GM18867 (cell line): ENCODE measurements at regions not wholly inside any gene's neighbourhood (a gene's known extent, or its start where the extent isn't known, plus 50 kb on each side); places are given as distances from the start of the nearest gene placed in this dataset.
A peak's percentile ranks its signal among the peaks of the same experiment; 100 is the strongest.

Experiments
- ATAC-seq: cut with Tn5 transposase; IDR thresholded peaks from one replicate; pipeline ENCODE4 v1.9.1; 2021; ENCODE audit warnings: mild to moderate bottlenecking, moderate library complexity; ENCODE audit not compliant: unreplicated experiment

GRCh38 chr12:61821381-61821780 lies 438.8 kb upstream of the USP15 start:
- no peak for ATAC-seq

GRCh38 chr12:61823102-61823501 lies 437.1 kb upstream of the USP15 start:
- ATAC-seq: no peak

GRCh38 chr12:61846765-61847164 lies 413.4 kb upstream of the USP15 start:
- no peak for ATAC-seq

- ATAC-seq: no peak
Measured at GRCh38 chr12:61848893-61849292, 411.3 kb upstream of the USP15 start.

- ATAC-seq: no peak
Measured at GRCh38 chr12:61853945-61854344, 406.3 kb upstream of the USP15 start.

GRCh38 chr12:61854902-61855301 lies 405.3 kb upstream of the USP15 start:
- ATAC-seq: no peak

GRCh38 chr12:61857968-61858367 lies 402.2 kb upstream of the USP15 start:
- no peak for ATAC-seq

GRCh38 chr12:61860451-61860850 lies 399.8 kb upstream of the USP15 start:
- ATAC-seq: no peak

GRCh38 chr12:61862986-61863385 lies 397.2 kb upstream of the USP15 start:
- ATAC-seq: no peak

- ATAC-seq: no peak
Measured at GRCh38 chr12:61863811-61864210, 396.4 kb upstream of the USP15 start.

GRCh38 chr12:61869796-61870195 lies 390.4 kb upstream of the USP15 start:
- ATAC-seq: no peak

GRCh38 chr12:61870658-61871484 lies 389.3 kb upstream of the USP15 start:
- ATAC-seq: peak; percentile 68

GRCh38 chr12:61871485-61871810 lies 388.8 kb upstream of the USP15 start:
- ATAC-seq: no peak

- ATAC-seq: no peak
Measured at GRCh38 chr12:61879229-61879628, 381.0 kb upstream of the USP15 start.

- ATAC-seq: no peak
Measured at GRCh38 chr12:61880186-61880585, 380.0 kb upstream of the USP15 start.

GRCh38 chr12:61891632-61892031 lies 368.6 kb upstream of the USP15 start:
- ATAC-seq: no peak

GRCh38 chr12:61894168-61894567 lies 366.0 kb upstream of the USP15 start:
- no peak for ATAC-seq

- ATAC-seq: no peak
Measured at GRCh38 chr12:61896436-61896835, 363.8 kb upstream of the USP15 start.

- no peak for ATAC-seq
Measured at GRCh38 chr12:61902403-61902802, 357.8 kb upstream of the USP15 start.

GRCh38 chr12:61911113-61911512 lies 349.1 kb upstream of the USP15 start:
- no peak for ATAC-seq

GRCh38 chr12:61915420-61915819 lies 344.8 kb upstream of the USP15 start:
- ATAC-seq: no peak

- no peak for ATAC-seq
Measured at GRCh38 chr12:61916831-61917230, 343.4 kb upstream of the USP15 start.

GRCh38 chr12:61919686-61920085 lies 340.5 kb upstream of the USP15 start:
- no peak for ATAC-seq
